ENCODE measurements at regions not wholly inside any gene's neighbourhood (a gene's known extent, or its start where the extent isn't known, plus 50 kb on each side); places are given as distances from the start of the nearest gene placed in this dataset.

GRCh38 chr2:847669-848068 lies 103.0 kb upstream of the SNTG2 start:
- ATAC-seq (ENCODE audit: low read depth) (no peak), DNase-seq (no peak)
- Histone ChIP-seq H3K4me1 (ENCODE audit: control insufficient read depth in 2 of 2, insufficient read depth in 2 of 2, low read length in 2 of 2) (no peaks in the 10 kb centered on the region), H3K36me3 (replicated peaks in 1 of 2; ENCODE audit: control extremely low read depth in 1 of 2, control insufficient read depth in 1 of 2, extremely low read depth in 1 of 2, insufficient read depth in 2 of 2, low read length in 1 of 2) (no peaks in the 10 kb centered on the region), H3K79me2 (ENCODE audit: control insufficient read depth, insufficient read depth, low read length) (no peaks in the 10 kb centered on the region), H3K27me3 (replicated peaks in 1 of 4; ENCODE audit: control extremely low read depth in 1 of 4, control insufficient read depth in 3 of 4, insufficient read depth in 4 of 4, low read length in 3 of 4) (no peaks in the 10 kb centered on the region), H3K9me3 (ENCODE audit: control extremely low read depth in 1 of 3, control insufficient read depth in 2 of 3, insufficient read depth in 1 of 3, low read length in 2 of 3) (peaks cover 0 to 11% (median 0%) of the 10 kb centered on the region in 3 donors), H2AFZ (ENCODE audit: insufficient read depth, low read depth, low read length, poor library complexity, severe bottlenecking) (no peak overlapping the region), H3K27ac (ENCODE audit: low read length in 2 of 2) (no peak overlapping the region), H3K4me2 (replicated peaks; ENCODE audit: low read depth, low read length, poor library complexity, severe bottlenecking) (no peak overlapping the region), H3K4me3 (ENCODE audit: control extremely low read depth in 1 of 5, extremely low read depth in 1 of 5, insufficient read depth in 1 of 5, low read depth in 2 of 5, low read length in 4 of 5) (no peak overlapping the region), H3K9ac (ENCODE audit: low read length) (no peak overlapping the region), H4K20me1 (ENCODE audit: control insufficient read depth, insufficient read depth, low read length, poor library complexity, severe bottlenecking) (no peaks in the 10 kb centered on the region)
- no peak for TF ChIP-seq EZH2 (IDR thresholded peaks at IDR 0.05; ENCODE audit: borderline replicate concordance, insufficient read depth, low read depth, low read length, poor library complexity, severe bottlenecking)
- TF ChIP-seq, protein P1, sequence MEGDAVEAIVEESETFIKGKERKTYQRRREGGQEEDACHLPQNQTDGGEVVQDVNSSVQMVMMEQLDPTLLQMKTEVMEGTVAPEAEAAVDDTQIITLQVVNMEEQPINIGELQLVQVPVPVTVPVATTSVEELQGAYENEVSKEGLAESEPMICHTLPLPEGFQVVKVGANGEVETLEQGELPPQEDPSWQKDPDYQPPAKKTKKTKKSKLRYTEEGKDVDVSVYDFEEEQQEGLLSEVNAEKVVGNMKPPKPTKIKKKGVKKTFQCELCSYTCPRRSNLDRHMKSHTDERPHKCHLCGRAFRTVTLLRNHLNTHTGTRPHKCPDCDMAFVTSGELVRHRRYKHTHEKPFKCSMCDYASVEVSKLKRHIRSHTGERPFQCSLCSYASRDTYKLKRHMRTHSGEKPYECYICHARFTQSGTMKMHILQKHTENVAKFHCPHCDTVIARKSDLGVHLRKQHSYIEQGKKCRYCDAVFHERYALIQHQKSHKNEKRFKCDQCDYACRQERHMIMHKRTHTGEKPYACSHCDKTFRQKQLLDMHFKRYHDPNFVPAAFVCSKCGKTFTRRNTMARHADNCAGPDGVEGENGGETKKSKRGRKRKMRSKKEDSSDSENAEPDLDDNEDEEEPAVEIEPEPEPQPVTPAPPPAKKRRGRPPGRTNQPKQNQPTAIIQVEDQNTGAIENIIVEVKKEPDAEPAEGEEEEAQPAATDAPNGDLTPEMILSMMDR (IDR thresholded peaks at IDR 0.05) = no peak
- CTCF ChIA-PET = no interaction called here
- H3K4me1 Mint-ChIP-seq = no peaks in the 10 kb centered on the region
- H3K27me3 Mint-ChIP-seq = peaks cover 11% of the 10 kb centered on the region
- intact Hi-C loops (cut with micrococcal nuclease) = no loop called here
- WGBS (ENCODE audit: insufficient coverage) = no CpG with 5 or more reads among the region's 10 CpGs
- POLR2A ChIA-PET = no interaction called here
- H3K27ac Mint-ChIP-seq = no peak overlapping the region
- H3K9me3 Mint-ChIP-seq (ENCODE audit: insufficient read depth) = no peaks in the 10 kb centered on the region
- no peak overlapping the region for H3K4me3 Mint-ChIP-seq

GRCh38 chr2:844715-845114 lies 105.9 kb upstream of the SNTG2 start:
- intact Hi-C loops (cut with micrococcal nuclease) = no loop called here
- H3K9me3 ChIP-seq (ENCODE audit: control extremely low read depth in 1 of 3, control insufficient read depth in 2 of 3, insufficient read depth in 1 of 3, low read length in 2 of 3) = peaks cover 0 to 8% (median 0%) of the 10 kb centered on the region in 3 donors
- H3K4me1 ChIP-seq (ENCODE audit: control insufficient read depth in 2 of 2, insufficient read depth in 2 of 2, low read length in 2 of 2) = no peaks in the 10 kb centered on the region
- ChIA-PET CTCF (no interaction called here), POLR2A (no interaction called here)
- no peak overlapping the region for H2AFZ ChIP-seq (ENCODE audit: insufficient read depth, low read depth, low read length, poor library complexity, severe bottlenecking)
- no peak overlapping the region for H3K4me3 ChIP-seq (ENCODE audit: control extremely low read depth in 1 of 5, extremely low read depth in 1 of 5, insufficient read depth in 1 of 5, low read depth in 2 of 5, low read length in 4 of 5)
- H3K4me2 ChIP-seq (replicated peaks; ENCODE audit: low read depth, low read length, poor library complexity, severe bottlenecking) = no peak overlapping the region
- H3K79me2 ChIP-seq (ENCODE audit: control insufficient read depth, insufficient read depth, low read length) = no peaks in the 10 kb centered on the region
- no peak for TF ChIP-seq EZH2 (IDR thresholded peaks at IDR 0.05; ENCODE audit: borderline replicate concordance, insufficient read depth, low read depth, low read length, poor library complexity, severe bottlenecking)
- TF ChIP-seq, protein P1 (IDR thresholded peaks at IDR 0.05) = no peak
- no peaks in the 10 kb centered on the region for H3K4me1 Mint-ChIP-seq
- no peak for ATAC-seq (ENCODE audit: low read depth)
- H3K27me3 ChIP-seq (replicated peaks in 1 of 4; ENCODE audit: control extremely low read depth in 1 of 4, control insufficient read depth in 3 of 4, insufficient read depth in 4 of 4, low read length in 3 of 4) = peaks cover 0 to 5% (median 2%) of the 10 kb centered on the region in 4 experiments
- H3K36me3 ChIP-seq (replicated peaks in 1 of 2; ENCODE audit: control extremely low read depth in 1 of 2, control insufficient read depth in 1 of 2, extremely low read depth in 1 of 2, insufficient read depth in 2 of 2, low read length in 1 of 2) = no peaks in the 10 kb centered on the region
- WGBS (ENCODE audit: insufficient coverage) = 100% methylated on average over 1 of the region's 3 CpGs
- H3K27me3 Mint-ChIP-seq = peaks cover 22% of the 10 kb centered on the region
- H3K4me3 Mint-ChIP-seq = no peak overlapping the region
- H3K27ac ChIP-seq (ENCODE audit: low read length in 2 of 2) = no peak overlapping the region
- H3K9me3 Mint-ChIP-seq (ENCODE audit: insufficient read depth) = peaks cover 3% of the 10 kb centered on the region
- no peak overlapping the region for H3K27ac Mint-ChIP-seq
- DNase-seq = no peak
- no peaks in the 10 kb centered on the region for H4K20me1 ChIP-seq (ENCODE audit: control insufficient read depth, insufficient read depth, low read length, poor library complexity, severe bottlenecking)
- no peak overlapping the region for H3K9ac ChIP-seq (ENCODE audit: low read length)
